ENCODE measurements at regions not wholly inside any gene's neighbourhood (a gene's known extent, or its start where the extent isn't known, plus 50 kb on each side); places are given as distances from the start of the nearest gene placed in this dataset.
A peak's percentile ranks its signal among the peaks of the same experiment; 100 is the strongest.
"Not testable (repeated sequence)": the region's sequence is repeated elsewhere in the genome, so short reads cannot be mapped to it uniquely, and the experiment has no call there.

- no peak for DNase-seq (ENCODE audit: low spot score)
Measured at GRCh38 chr5:60077292-60077691, 183.8 kb upstream of the PDE4D start.

DNA sequence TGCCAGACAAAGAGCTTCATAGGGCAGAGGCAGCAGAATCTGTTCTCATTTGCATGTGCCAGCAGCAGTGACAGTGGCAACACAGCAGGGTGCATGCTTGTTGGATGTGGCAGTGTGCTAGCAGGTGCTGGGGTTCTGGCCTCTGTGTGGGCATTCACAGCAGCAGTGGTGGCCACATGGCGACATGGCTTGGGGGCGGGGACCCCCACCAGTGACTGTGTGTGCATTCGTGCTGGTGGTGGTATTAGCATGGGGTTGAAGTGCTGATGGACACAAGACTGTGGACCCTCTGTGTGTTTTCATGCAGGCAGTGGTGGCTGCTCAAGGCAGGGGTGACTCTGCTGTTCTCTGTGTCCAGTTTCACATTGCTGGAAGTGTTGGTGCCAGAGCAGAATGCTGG lies 183.2 kb upstream of the PDE4D start:
- no peak for DNase-seq (ENCODE audit: low spot score)

DNA sequence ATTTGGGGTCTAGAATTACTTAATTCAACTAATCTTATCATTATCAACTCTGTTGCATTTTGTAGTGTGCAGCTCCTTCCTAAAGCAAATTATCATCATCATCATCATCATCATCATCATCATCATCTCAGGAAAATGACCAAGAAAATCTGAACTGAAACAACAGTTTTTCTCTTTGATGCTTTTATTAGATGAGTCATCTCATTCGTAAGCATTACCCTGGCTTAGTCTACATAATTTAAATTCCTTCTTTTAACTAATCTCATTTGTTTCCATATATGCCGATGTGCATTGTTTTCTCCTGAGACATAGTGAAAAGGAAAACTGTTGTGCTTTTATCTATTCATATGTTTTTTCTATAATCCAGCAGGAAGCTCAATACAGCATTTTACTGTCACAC lies 173.0 kb upstream of the PDE4D start:
- DNase-seq (ENCODE audit: low spot score): no peak

GRCh38 chr5:60060389-60060788 lies 166.9 kb upstream of the PDE4D start:
- no peak for DNase-seq (ENCODE audit: low spot score)

- no peak for DNase-seq (ENCODE audit: low spot score)
Measured at GRCh38 chr5:60056191-60056590, 162.7 kb upstream of the PDE4D start.

DNA sequence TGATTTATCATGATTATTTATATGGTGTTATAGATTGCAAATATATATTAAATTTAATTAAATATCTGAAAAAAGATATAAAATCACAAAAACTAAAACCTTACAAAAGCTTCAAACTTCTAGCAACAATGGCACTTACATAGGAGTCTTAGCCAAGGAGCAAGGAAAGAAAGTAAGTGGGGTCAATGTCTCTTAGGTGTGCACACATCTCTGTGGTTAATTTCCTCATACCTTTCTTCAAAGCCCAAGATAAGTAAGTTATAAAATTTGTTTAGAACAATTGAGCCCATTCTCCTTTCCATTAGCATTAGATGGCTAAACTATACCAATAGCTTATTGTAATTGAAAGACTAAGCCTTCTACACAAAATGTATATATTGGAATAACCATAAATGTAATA lies 161.6 kb upstream of the PDE4D start:
- no peak for DNase-seq (ENCODE audit: low spot score)

DNA sequence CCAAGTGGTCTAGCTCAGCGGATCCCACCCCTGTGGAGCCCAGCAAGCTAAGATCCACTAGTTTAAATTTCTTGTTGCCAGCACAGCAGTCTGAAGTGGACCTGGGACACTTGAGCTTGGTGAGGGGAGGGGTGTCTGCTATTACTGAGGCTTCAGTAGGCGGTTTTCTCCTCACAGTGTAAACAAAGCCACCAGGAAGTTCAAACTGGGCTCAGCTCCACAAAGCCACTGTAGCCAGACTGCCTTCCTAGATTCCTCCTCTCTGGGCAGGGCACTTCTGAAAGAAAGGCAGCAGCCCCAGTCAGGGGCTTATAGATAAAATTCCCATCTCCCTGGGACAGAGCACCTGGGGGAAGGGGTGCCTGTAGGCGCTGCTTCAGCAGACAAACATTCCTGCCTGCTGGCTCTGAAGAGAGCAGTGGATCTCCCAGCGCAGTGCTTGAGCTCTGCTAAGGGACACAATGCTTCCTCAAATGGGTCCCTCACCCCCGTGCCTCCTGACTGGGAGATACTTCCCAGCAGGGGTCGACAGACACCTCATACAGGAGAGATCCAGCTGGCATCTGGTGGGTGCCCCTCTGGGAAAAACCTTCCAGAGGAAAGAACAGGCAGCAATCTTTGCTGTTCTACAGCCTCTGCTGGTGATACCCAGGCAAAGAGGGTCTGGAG lies 148.6 kb upstream of the PDE4D start:
- not testable (repeated sequence) for DNase-seq (ENCODE audit: low spot score)

DNA sequence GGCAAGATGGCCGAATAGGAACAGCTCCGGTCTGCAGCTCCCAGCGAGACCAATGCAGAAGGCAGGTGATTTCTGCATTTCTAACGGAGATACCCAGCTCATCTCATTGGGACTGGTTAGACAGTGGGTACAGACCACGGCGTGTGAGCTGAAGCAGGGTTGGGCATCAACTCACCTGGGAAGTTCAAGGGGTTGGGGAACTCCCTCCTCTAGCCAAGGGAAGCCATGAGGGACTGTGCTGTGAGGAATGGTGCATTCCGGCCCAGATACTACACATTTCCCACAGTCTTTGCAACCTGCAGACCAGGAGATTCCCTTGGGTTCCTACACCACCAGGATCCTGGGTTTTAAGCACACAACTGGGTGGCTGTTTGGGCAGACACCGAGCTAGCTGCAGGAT lies 148.0 kb upstream of the PDE4D start:
- not testable (repeated sequence) for DNase-seq (ENCODE audit: low spot score)

- no peak for DNase-seq (ENCODE audit: low spot score)
Measured at GRCh38 chr5:60036192-60036938, 142.8 kb upstream of the PDE4D start.

DNA sequence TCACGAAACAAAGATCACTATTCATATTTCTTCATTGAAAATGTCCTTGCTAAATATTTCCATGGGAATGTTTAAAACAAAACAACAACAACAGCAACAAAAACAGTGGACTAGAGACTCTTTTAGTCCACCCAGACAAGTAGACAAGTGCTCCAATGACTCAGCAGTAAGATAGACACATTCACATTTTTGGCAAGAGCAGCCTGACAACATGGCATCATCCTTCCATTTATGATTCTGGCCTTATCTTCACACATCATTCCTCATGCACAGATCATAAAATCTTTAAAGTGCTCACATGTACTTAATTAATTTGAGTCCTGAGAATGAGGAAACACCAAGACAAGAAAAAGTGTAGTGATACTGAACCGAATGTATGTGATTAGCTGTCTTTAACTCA lies 132.6 kb upstream of the PDE4D start:
- peak; percentile 8 for DNase-seq (ENCODE audit: low spot score)

DNA sequence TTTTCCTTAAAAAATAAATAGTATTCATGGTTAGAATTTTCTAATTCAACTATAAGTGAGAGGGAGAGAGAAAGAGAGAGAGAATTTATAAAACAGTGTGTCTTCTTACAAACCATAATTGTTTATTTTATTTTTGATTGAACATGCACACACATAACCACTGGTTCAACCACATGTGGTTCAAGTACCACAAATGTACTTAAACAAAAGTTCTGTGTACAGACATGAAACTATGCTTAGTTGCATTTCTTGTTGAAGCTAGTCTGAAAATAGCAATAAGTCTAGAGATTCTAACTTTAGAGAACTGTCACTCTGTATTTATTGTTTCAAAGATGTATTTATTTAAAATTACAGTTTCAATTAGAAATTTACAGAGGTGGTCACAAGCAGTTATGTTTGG lies 130.6 kb upstream of the PDE4D start:
- DNase-seq (ENCODE audit: low spot score): no peak

GRCh38 chr5:60023255-60023654 lies 129.7 kb upstream of the PDE4D start:
- no peak for DNase-seq (ENCODE audit: low spot score)

GRCh38 chr5:60020457-60020856 lies 126.9 kb upstream of the PDE4D start:
- DNase-seq (ENCODE audit: low spot score): no peak

GRCh38 chr5:60018960-60019359 lies 125.4 kb upstream of the PDE4D start:
- not testable (repeated sequence) for DNase-seq (ENCODE audit: low spot score)

DNA sequence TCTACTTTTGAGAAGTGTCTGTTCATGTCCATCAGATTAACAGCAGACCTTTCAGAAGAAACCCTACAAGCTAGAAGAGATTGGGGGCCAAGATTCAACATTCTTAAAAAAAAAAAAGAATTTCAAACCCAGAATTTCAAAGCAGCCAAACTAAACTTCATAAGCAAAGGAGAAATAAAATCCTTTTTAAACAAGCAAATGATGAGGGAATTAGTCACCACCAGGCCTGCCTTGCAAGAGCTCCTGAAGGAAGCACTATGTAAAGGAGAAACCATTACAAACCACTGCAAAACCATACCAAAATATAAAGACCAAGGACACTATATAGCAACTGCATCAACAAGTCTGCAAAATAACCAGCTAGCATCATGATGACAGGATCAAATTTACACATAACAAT lies 124.6 kb upstream of the PDE4D start:
- DNase-seq (ENCODE audit: low spot score): no peak

DNA sequence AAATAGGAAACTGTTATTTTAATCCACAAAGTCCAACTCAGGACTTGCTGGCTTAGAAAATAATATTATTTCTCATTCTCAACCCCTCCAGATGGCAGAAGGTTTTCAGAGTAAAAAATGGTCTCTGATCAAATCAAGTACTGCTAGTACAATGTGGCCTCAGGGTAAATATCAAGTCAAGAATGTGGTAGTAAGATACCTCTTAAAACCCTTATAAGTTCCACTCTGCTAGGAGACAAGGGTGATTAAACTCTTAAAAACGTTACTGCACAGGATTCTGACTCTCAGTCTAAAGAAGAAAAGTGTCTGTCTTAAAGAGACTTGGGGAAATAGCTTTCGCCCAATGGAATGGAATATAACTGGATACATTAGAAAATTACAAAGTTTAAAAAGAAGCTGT lies 120.8 kb upstream of the PDE4D start:
- no peak for DNase-seq (ENCODE audit: low spot score)

DNA sequence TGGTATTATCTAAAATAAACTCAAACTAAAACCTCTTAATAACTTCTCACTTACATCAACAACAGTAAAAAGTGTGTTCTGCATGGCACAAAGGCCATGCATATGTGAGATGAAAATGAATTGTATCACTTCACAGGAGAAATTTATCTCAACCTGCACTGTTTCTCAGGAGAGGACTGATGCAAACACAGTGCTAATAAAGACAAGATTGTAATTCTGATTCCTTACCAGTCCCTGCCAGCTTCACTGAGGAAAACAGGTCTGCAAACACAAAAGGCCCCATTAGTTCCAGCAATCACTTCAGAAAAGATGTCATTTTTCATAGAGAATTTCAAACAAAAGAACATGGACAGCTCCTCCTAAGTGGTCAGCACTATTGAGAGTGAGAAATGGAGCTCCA lies 117.3 kb upstream of the PDE4D start:
- DNase-seq (ENCODE audit: low spot score): no peak

DNA sequence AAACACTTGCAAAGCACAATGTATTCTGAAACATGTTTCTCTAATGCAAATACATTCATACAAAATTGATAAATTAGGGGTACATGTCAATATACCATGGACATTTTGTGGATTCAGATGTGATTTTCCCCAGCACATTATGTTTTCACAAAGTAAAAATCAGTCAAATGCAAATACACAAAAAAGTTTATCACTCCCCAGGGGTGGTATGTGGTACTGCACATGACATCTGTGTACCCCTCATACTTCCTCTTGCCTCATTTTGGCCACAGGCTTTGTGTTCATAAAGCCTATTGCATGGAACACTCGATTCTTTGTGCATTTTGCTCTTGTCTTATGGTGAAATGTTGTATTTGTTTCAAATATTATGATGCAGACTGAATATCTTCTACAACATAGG lies 116.8 kb upstream of the PDE4D start:
- no peak for DNase-seq (ENCODE audit: low spot score)

DNA sequence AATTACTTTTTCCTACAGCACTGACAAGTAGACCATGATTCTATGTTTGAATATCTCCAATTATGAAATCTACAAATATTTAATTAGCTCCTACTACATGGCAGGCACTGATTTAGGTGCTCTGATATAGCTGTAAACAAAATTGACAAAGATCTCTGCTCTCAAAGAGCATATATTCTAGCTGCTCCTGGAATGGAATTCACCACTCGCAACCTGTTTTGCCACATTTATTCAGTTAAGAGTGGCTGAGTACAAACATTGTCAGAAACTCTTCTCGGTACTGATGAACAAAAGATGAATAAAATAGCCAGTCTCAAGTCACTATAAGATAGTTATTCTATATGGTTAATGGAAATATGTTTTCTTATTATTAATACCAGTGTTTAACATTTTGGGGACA lies 114.2 kb upstream of the PDE4D start:
- DNase-seq (ENCODE audit: low spot score): no peak

GRCh38 chr5:59999056-59999455 lies 105.5 kb upstream of the PDE4D start:
- no peak for DNase-seq (ENCODE audit: low spot score)

- no peak for DNase-seq (ENCODE audit: low spot score)
Measured at GRCh38 chr5:59992206-59992605, 98.7 kb upstream of the PDE4D start.

GRCh38 chr5:59988396-59988795 lies 94.9 kb upstream of the PDE4D start:
- no peak for DNase-seq (ENCODE audit: low spot score)

DNA sequence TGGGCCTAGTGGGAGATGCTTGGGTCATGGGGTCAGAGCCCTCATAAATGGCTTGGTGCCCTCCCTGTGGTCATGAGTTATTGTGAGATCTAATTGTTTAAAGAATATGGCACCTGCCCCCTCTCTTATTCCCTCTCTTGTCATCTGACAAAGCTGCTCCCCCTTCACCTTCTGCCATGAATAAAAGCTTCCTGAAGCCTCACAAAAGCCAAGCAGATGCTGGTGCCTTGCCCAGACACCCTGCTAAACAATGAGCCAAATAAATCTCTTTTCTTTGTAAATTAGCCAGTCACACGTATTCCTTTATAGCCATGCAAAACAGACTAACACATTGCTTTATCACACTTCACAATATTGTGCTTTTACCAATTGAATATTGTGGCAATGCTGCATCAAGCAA lies 82.8 kb upstream of the PDE4D start:
- no peak for DNase-seq (ENCODE audit: low spot score)

GRCh38 chr5:59972043-59972442 lies 78.5 kb upstream of the PDE4D start:
- DNase-seq (ENCODE audit: low spot score): no peak

Measured in AG08395 (cell line).